Endothelial cell of umbilical vein (primary cell): ENCODE measurements at regions not wholly inside any gene's neighbourhood (a gene's known extent, or its start where the extent isn't known, plus 50 kb on each side); places are given as distances from the start of the nearest gene placed in this dataset.

Source experiments
- CTCF ChIP-seq, 2 donors: IDR thresholded peaks; 1 replicate in 1 of 2; 2 replicates in 1 of 2; pipeline ENCODE4 v1.5.1; 2011; ENCODE audit warnings: low read length in 2 of 2, mild to moderate bottlenecking in 2 of 2, moderate library complexity in 2 of 2, control low read depth in 1 of 2, inconsistent platforms in 1 of 2, low read depth in 1 of 2; ENCODE audit not compliant: insufficient read depth in 1 of 2; ENCODE audit errors: extremely low read depth in 1 of 2
- EZH2 ChIP-seq: IDR thresholded peaks from 2 replicates; pipeline ENCODE4 v1.6.1; 2012; ENCODE audit warnings: borderline replicate concordance, low read depth, mild to moderate bottlenecking, moderate library complexity, low read length, inconsistent platforms; ENCODE audit not compliant: severe bottlenecking
- FOS ChIP-seq: IDR thresholded peaks from 2 replicates; pipeline ENCODE4 v1.6.1; 2011; ENCODE audit warnings: mild to moderate bottlenecking, low read length, moderate library complexity, borderline replicate concordance; ENCODE audit not compliant: insufficient read depth
- MYC ChIP-seq: IDR thresholded peaks from one replicate; pipeline ENCODE4 v1.6.1; 2011; ENCODE audit warnings: mild to moderate bottlenecking, low read depth, low read length
- POLR2A ChIP-seq: IDR thresholded peaks from 2 replicates; pipeline ENCODE4 v1.6.1; 2012; ENCODE audit warnings: low read depth, mild to moderate bottlenecking, control low read depth, low read length
- POLR2AphosphoS5 ChIP-seq: IDR thresholded peaks from 2 replicates; pipeline ENCODE4 v1.6.1; 2012; ENCODE audit warnings: low read depth, mild to moderate bottlenecking, control low read depth, low read length, moderate library complexity; ENCODE audit not compliant: insufficient read depth
- TF ChIP-seq, protein P1 (sequence below): IDR thresholded peaks from 2 replicates; pipeline ENCODE4 v1.6.1; 2011; ENCODE audit not compliant: insufficient read depth, insufficient read length

DNA sequence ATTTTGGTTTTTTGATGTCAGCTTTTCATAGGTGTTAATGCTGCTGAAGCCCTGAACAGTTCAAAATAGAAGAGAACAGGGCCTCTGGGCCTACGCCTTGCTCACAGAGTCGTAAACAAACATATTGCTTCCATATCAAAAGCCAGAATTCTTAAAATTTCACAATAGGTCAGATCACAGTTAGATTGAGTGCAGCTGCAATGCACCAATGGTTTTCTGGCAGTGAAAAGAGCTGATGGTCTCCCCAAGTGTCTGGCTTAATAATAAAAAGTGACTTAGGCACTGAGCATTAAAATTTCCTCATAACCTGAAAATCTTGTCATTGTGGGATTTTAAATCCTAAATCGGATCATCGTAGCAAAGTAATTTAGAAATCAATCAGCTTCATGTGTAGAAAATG is 493.0 kb downstream of the CAAP1 start:
- TF ChIP-seq MYC = no peak
- no peak for TF ChIP-seq POLR2A
- TF ChIP-seq CTCF (IDR thresholded peaks at IDR 0.05; ENCODE audit: extremely low read depth in 1 of 2, insufficient read depth in 1 of 2, low read depth in 1 of 2, low read length in 2 of 2) = no peak
- TF ChIP-seq, protein P1, sequence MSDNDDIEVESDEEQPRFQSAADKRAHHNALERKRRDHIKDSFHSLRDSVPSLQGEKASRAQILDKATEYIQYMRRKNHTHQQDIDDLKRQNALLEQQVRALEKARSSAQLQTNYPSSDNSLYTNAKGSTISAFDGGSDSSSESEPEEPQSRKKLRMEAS = no peak
- no peak for TF ChIP-seq POLR2AphosphoS5
- TF ChIP-seq EZH2 = no peak
- TF ChIP-seq FOS = no peak
